SK-N-SH (cell line): ENCODE measurements at regions not wholly inside any gene's neighbourhood (a gene's known extent, or its start where the extent isn't known, plus 50 kb on each side); places are given as distances from the start of the nearest gene placed in this dataset.

Experiments
- CTCF ChIA-PET: fragments of 300-600, 350-600 bp; formaldehyde crosslinking; extraction: SDS; loops from one replicate; lab custom pipeline; 2021; lab: Yijun Ruan, JAX
- POLR2A ChIA-PET: fragments of 350-600 bp; sonication (Branson Sonifier 250); formaldehyde crosslinking; extraction: SDS; loops from one replicate; lab custom pipeline; 2020; ENCODE audit warnings: antibody characterized with exemption, inconsistent platforms; lab: Yijun Ruan, JAX
- DNase-seq: peaks from one replicate; pipeline ENCODE4 v3.0.0; 2012
- H2AFZ ChIP-seq: fragments of 200-600 bp; sonication (generic); 2 replicates; pipeline ENCODE4 v1.8.1; 2016; ENCODE audit warnings: antibody characterized with exemption, mild to moderate bottlenecking, low read depth
- H3F3A ChIP-seq: fragments of 200-600 bp; sonication (generic); replicated peaks from 2 replicates; pipeline ENCODE3; 2016; ENCODE audit warnings: antibody characterized with exemption, mild to moderate bottlenecking; ENCODE audit not compliant: insufficient read depth
- H3K27ac ChIP-seq, 2 experiments: fragments of 200-500 bp in 1 of 2; fragments of 200-600 bp in 1 of 2; sonication (Bioruptor generic) in 1 of 2; sonication (generic), shearing (Covaris generic) in 1 of 2; 2 replicates each; pipeline versions ENCODE4 v1.5.1 to v1.6.1; 2014 to 2016; ENCODE audit warnings: low read depth in 2 of 2, inconsistent platforms in 1 of 2, low read length in 1 of 2, mild to moderate bottlenecking in 1 of 2, mixed read lengths in 1 of 2
- H3K27me3 ChIP-seq: fragments of 200-600 bp; sonication (generic), shearing (Covaris generic); 2 replicates; pipeline ENCODE4 v1.6.1; 2016; ENCODE audit warnings: mixed run types; ENCODE audit not compliant: insufficient read depth
- H3K36me3 ChIP-seq, 2 experiments: fragments of 200-500 bp in 1 of 2; fragments of 200-600 bp in 1 of 2; sonication (Bioruptor generic) in 1 of 2; sonication (generic) in 1 of 2; replicated peaks in 1 of 2; 2 replicates each; pipeline versions ENCODE3 to v1.5.1; 2014 to 2016; ENCODE audit warnings: low read length in 1 of 2, mild to moderate bottlenecking in 1 of 2; ENCODE audit not compliant: insufficient read depth in 2 of 2, control insufficient read depth in 1 of 2
- H3K4me1 ChIP-seq, 2 experiments: fragments of 200-500 bp in 1 of 2; fragments of 200-600 bp in 1 of 2; sonication (Bioruptor generic) in 1 of 2; sonication (generic), shearing (Covaris generic) in 1 of 2; 2 replicates each; pipeline versions ENCODE4 v1.5.1 to v1.6.1; 2014 to 2016; ENCODE audit warnings: low read depth in 1 of 2, low read length in 1 of 2, mixed run types in 1 of 2; ENCODE audit not compliant: insufficient read depth in 2 of 2, control insufficient read depth in 1 of 2
- H3K4me2 ChIP-seq: fragments of 200-600 bp; sonication (generic), shearing (Covaris generic); 2 replicates; pipeline ENCODE4 v1.6.1; 2017; ENCODE audit warnings: mixed run types
- H3K4me3 ChIP-seq, 2 experiments: fragments of 200-500 bp in 1 of 2; fragments of 200-600 bp in 1 of 2; sonication (Bioruptor generic) in 1 of 2; sonication (generic), shearing (Covaris generic) in 1 of 2; 2 replicates each; pipeline versions ENCODE4 v1.5.1 to v1.8.1; 2014 to 2016; ENCODE audit warnings: low read depth in 2 of 2, inconsistent platforms in 1 of 2, low read length in 1 of 2, mild to moderate bottlenecking in 1 of 2, mixed read lengths in 1 of 2, moderate library complexity in 1 of 2
- H3K79me2 ChIP-seq: fragments of 200-600 bp; sonication (generic); 2 replicates; pipeline ENCODE4 v1.8.1; 2017; ENCODE audit warnings: mild to moderate bottlenecking; ENCODE audit not compliant: insufficient read depth
- H3K9ac ChIP-seq: fragments of 200-600 bp; sonication (generic); 2 replicates; pipeline ENCODE4 v1.6.1; 2017; ENCODE audit warnings: mixed run types
- H3K9me2 ChIP-seq: fragments of 200-600 bp; sonication (generic); 2 replicates; pipeline ENCODE4 v1.6.1; 2017; ENCODE audit warnings: mixed run types
- H3K9me3 ChIP-seq: fragments of 200-600 bp; sonication (generic); 2 replicates; pipeline ENCODE4 v1.6.1; 2017; ENCODE audit warnings: mixed run types, mild to moderate bottlenecking, moderate library complexity
- H4K20me1 ChIP-seq: fragments of 200-600 bp; sonication (generic); 2 replicates; pipeline ENCODE4 v1.6.1; 2017; ENCODE audit warnings: mild to moderate bottlenecking, mixed run types; ENCODE audit not compliant: insufficient read depth
- CHD2 ChIP-seq: fragments of 150-350 bp; IDR thresholded peaks from 2 replicates; pipeline ENCODE4 v1.6.1; 2018; ENCODE audit warnings: low read length; ENCODE audit not compliant: partially characterized antibody
- ELF1 ChIP-seq: IDR thresholded peaks from 2 replicates; pipeline ENCODE4 v1.4.0; 2012
- EP300 ChIP-seq, 2 experiments: IDR thresholded peaks; 2 replicates each; pipeline versions ENCODE4 v1.4.0 to v1.6.1; 2012; ENCODE audit warnings: borderline replicate concordance in 1 of 2, low read depth in 1 of 2, low read length in 1 of 2
- EZH2phosphoT487 ChIP-seq: fragments of 200-600 bp; sonication (generic); IDR thresholded peaks from 2 replicates; pipeline ENCODE4 v1.6.1; 2017; ENCODE audit warnings: low read depth, mixed run types, mild to moderate bottlenecking, antibody characterized with exemption, moderate library complexity, borderline replicate concordance
- FOSL2 ChIP-seq: IDR thresholded peaks from 2 replicates; pipeline ENCODE4 v1.4.0; 2012; ENCODE audit warnings: low read depth, mild to moderate bottlenecking, moderate library complexity, borderline replicate concordance
- FOXM1 ChIP-seq: IDR thresholded peaks from 2 replicates; pipeline ENCODE4 v1.4.0; 2012; ENCODE audit warnings: low read depth, mild to moderate bottlenecking
- GABPA ChIP-seq: IDR thresholded peaks from 2 replicates; pipeline ENCODE4 v1.4.0; 2012; ENCODE audit warnings: low read depth, mild to moderate bottlenecking
- GATA2 ChIP-seq: sonication (generic); formaldehyde crosslinking; IDR thresholded peaks from 2 replicates; pipeline ENCODE4 v1.5.0; 2020; ENCODE audit warnings: mild to moderate bottlenecking, missing genetic modification reagents
- JUND ChIP-seq: IDR thresholded peaks from 2 replicates; pipeline ENCODE4 v1.4.0; 2012
- MEF2A ChIP-seq: IDR thresholded peaks from 2 replicates; pipeline ENCODE4 v1.4.0; 2012; ENCODE audit warnings: low read depth, borderline replicate concordance
- NRF1 ChIP-seq: IDR thresholded peaks from 2 replicates; pipeline ENCODE4 v1.6.1; 2012; ENCODE audit warnings: low read depth, mild to moderate bottlenecking, low read length
- RAD21 ChIP-seq: IDR thresholded peaks from 2 replicates; pipeline ENCODE4 v1.6.1; 2012; ENCODE audit warnings: mild to moderate bottlenecking, low read length
- RCOR1 ChIP-seq: fragments of 150-350 bp; IDR thresholded peaks from 2 replicates; pipeline ENCODE4 v1.6.1; 2017; ENCODE audit warnings: antibody characterized with exemption, low read length
- RFX5 ChIP-seq: IDR thresholded peaks from 2 replicates; pipeline ENCODE4 v1.6.1; 2012; ENCODE audit warnings: mild to moderate bottlenecking, improper control_type of control experiment, low read length
- RXRA ChIP-seq: IDR thresholded peaks from 2 replicates; pipeline ENCODE4 v1.4.0; 2012; ENCODE audit warnings: low read depth, mild to moderate bottlenecking, borderline replicate concordance
- SMC3 ChIP-seq: IDR thresholded peaks from 2 replicates; pipeline ENCODE4 v1.6.1; 2012; ENCODE audit warnings: low read depth, low read length, improper control_type of control experiment
- TAF1 ChIP-seq: IDR thresholded peaks from 2 replicates; pipeline ENCODE4 v1.6.1; 2012; ENCODE audit warnings: low read depth, mild to moderate bottlenecking, low read length, moderate library complexity, borderline replicate concordance
- TCF12 ChIP-seq: IDR thresholded peaks from 2 replicates; pipeline ENCODE4 v1.4.0; 2012
- YY1 ChIP-seq: IDR thresholded peaks from 2 replicates; pipeline ENCODE4 v1.4.0; 2012; ENCODE audit warnings: low read depth, mild to moderate bottlenecking
- WGBS: methylation state at CpG from one replicate; pipeline ENCODE4 v1.1.6; 2017; ENCODE audit warnings: low lambda C conversion rate; 5-methylcytosine and 5-hydroxymethylcytosine counted together
- TF ChIP-seq, protein P1 (sequence below): fragments of 150-350 bp; IDR thresholded peaks from 2 replicates; pipeline ENCODE4 v1.6.1; 2017; ENCODE audit warnings: antibody characterized with exemption, low read length, low read depth, borderline replicate concordance
- TF ChIP-seq, protein P2 (sequence below): fragments of 150-350 bp; IDR thresholded peaks from 2 replicates; pipeline ENCODE4 v1.6.1; 2016; ENCODE audit warnings: mild to moderate bottlenecking, low read depth, low read length
- TF ChIP-seq, protein P3 (sequence below): IDR thresholded peaks from 2 replicates; pipeline ENCODE4 v1.6.1; 2012; ENCODE audit warnings: mild to moderate bottlenecking, low read depth, low read length, moderate library complexity
- TF ChIP-seq, protein P4 (sequence below): IDR thresholded peaks from 2 replicates; pipeline ENCODE4; 2012
- TF ChIP-seq, protein P5 (sequence below): fragments of 200-600 bp; sonication (generic); IDR thresholded peaks from 2 replicates; pipeline ENCODE4 v1.6.1; 2017; ENCODE audit warnings: antibody characterized with exemption, mild to moderate bottlenecking, moderate library complexity

DNA sequence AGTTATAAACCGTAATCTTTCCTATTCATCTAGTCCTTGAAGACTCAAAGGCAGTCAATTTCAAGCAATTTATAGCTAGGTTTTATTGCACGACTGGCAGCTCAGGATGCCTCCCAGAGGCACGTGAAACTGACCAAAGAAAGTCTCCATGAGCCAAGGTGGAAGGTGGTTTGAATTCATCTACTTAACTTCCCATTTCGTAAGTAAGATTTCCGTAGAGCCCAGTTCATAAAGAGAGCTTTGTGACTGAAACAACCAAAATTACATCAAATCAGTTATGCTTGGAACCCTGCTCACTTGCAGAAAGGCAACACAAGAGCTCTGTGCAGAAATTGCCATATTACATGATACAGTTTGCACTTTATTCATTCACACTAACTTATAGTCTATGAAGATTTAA is 556.0 kb downstream of the TRIML1 start (continued):
- TF ChIP-seq, protein P1, sequence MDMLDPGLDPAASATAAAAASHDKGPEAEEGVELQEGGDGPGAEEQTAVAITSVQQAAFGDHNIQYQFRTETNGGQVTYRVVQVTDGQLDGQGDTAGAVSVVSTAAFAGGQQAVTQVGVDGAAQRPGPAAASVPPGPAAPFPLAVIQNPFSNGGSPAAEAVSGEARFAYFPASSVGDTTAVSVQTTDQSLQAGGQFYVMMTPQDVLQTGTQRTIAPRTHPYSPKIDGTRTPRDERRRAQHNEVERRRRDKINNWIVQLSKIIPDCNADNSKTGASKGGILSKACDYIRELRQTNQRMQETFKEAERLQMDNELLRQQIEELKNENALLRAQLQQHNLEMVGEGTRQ, result no peak
- no peak for TF ChIP-seq TAF1
- TF ChIP-seq EP300 (IDR thresholded peaks at IDR 0.05; ENCODE audit: borderline replicate concordance in 1 of 2, low read depth in 1 of 2, low read length in 1 of 2), result no peak
- TF ChIP-seq CHD2, result no peak
- no peak for TF ChIP-seq FOXM1
- no peak for TF ChIP-seq ELF1
- TF ChIP-seq RAD21, result no peak
- TF ChIP-seq NRF1, result no peak
- TF ChIP-seq MEF2A, result no peak
- no peak for TF ChIP-seq GABPA
- TF ChIP-seq TCF12, result no peak
- TF ChIP-seq, protein P2, sequence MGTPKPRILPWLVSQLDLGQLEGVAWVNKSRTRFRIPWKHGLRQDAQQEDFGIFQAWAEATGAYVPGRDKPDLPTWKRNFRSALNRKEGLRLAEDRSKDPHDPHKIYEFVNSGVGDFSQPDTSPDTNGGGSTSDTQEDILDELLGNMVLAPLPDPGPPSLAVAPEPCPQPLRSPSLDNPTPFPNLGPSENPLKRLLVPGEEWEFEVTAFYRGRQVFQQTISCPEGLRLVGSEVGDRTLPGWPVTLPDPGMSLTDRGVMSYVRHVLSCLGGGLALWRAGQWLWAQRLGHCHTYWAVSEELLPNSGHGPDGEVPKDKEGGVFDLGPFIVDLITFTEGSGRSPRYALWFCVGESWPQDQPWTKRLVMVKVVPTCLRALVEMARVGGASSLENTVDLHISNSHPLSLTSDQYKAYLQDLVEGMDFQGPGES, result no peak

DNA sequence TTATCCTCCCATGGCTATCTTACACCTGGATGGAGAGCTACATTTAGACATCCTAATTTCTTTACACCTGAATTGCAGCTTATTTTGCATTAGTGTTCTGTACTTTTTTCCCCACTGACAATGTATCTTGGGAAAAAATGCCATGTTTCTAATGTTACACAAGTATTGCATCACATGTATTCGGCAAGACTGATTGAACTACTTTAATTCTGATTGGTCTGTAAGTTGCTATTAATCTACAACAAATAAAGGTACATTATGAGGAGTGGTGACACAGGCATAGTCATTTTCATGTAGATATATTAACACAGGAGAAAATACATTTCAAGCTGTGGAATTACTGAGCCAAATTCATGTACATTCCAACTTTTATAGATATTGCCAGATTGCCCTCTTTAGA is 558.0 kb downstream of the TRIML1 start:
- no peak for DNase-seq
- Histone ChIP-seq H4K20me1 (no peaks in the 10 kb centered on the region), H3K79me2 (no peaks in the 10 kb centered on the region), H3K27ac (no peak overlapping the region), H3K36me3 (no peaks in the 10 kb centered on the region), H3K9ac (no peak overlapping the region), H3K9me3 (no peaks in the 10 kb centered on the region), H3K9me2 (no peaks in the 10 kb centered on the region; the same call in 1 of the 2 replicates), H3F3A (no peaks in the 10 kb centered on the region), H3K27me3 (no peaks in the 10 kb centered on the region), H3K4me1 (no peaks in the 10 kb centered on the region), H3K4me2 (no peak overlapping the region), H2AFZ (no peak overlapping the region), H3K4me3 (no peak overlapping the region)
- POLR2A ChIA-PET, result no interaction called here
- WGBS, result 32% methylated on average over 1 of the region's 1 CpG
- CTCF ChIA-PET, result no interaction called here
- TF ChIP-seq RXRA, result no peak
- TF ChIP-seq, protein P3, sequence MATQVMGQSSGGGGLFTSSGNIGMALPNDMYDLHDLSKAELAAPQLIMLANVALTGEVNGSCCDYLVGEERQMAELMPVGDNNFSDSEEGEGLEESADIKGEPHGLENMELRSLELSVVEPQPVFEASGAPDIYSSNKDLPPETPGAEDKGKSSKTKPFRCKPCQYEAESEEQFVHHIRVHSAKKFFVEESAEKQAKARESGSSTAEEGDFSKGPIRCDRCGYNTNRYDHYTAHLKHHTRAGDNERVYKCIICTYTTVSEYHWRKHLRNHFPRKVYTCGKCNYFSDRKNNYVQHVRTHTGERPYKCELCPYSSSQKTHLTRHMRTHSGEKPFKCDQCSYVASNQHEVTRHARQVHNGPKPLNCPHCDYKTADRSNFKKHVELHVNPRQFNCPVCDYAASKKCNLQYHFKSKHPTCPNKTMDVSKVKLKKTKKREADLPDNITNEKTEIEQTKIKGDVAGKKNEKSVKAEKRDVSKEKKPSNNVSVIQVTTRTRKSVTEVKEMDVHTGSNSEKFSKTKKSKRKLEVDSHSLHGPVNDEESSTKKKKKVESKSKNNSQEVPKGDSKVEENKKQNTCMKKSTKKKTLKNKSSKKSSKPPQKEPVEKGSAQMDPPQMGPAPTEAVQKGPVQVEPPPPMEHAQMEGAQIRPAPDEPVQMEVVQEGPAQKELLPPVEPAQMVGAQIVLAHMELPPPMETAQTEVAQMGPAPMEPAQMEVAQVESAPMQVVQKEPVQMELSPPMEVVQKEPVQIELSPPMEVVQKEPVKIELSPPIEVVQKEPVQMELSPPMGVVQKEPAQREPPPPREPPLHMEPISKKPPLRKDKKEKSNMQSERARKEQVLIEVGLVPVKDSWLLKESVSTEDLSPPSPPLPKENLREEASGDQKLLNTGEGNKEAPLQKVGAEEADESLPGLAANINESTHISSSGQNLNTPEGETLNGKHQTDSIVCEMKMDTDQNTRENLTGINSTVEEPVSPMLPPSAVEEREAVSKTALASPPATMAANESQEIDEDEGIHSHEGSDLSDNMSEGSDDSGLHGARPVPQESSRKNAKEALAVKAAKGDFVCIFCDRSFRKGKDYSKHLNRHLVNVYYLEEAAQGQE, result no peak
- TF ChIP-seq, protein P1, result no peak
- no peak for TF ChIP-seq FOSL2
- TF ChIP-seq FOXM1, result no peak
- TF ChIP-seq EZH2phosphoT487, result no peak
- TF ChIP-seq GABPA, result no peak
- TF ChIP-seq JUND, result no peak
- TF ChIP-seq GATA2 (CRISPR knock-in tag), result no peak
- no peak for TF ChIP-seq EP300 (IDR thresholded peaks at IDR 0.05; ENCODE audit: borderline replicate concordance in 1 of 2, low read depth in 1 of 2, low read length in 1 of 2)
- TF ChIP-seq RCOR1, result no peak
- TF ChIP-seq, protein P4, sequence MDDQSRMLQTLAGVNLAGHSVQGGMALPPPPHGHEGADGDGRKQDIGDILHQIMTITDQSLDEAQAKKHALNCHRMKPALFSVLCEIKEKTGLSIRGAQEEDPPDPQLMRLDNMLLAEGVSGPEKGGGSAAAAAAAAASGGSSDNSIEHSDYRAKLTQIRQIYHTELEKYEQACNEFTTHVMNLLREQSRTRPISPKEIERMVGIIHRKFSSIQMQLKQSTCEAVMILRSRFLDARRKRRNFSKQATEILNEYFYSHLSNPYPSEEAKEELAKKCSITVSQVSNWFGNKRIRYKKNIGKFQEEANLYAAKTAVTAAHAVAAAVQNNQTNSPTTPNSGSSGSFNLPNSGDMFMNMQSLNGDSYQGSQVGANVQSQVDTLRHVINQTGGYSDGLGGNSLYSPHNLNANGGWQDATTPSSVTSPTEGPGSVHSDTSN, result no peak
- TF ChIP-seq TCF12, result no peak
- TF ChIP-seq, protein P5, sequence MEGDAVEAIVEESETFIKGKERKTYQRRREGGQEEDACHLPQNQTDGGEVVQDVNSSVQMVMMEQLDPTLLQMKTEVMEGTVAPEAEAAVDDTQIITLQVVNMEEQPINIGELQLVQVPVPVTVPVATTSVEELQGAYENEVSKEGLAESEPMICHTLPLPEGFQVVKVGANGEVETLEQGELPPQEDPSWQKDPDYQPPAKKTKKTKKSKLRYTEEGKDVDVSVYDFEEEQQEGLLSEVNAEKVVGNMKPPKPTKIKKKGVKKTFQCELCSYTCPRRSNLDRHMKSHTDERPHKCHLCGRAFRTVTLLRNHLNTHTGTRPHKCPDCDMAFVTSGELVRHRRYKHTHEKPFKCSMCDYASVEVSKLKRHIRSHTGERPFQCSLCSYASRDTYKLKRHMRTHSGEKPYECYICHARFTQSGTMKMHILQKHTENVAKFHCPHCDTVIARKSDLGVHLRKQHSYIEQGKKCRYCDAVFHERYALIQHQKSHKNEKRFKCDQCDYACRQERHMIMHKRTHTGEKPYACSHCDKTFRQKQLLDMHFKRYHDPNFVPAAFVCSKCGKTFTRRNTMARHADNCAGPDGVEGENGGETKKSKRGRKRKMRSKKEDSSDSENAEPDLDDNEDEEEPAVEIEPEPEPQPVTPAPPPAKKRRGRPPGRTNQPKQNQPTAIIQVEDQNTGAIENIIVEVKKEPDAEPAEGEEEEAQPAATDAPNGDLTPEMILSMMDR, result no peak
- TF ChIP-seq SMC3, result no peak
- TF ChIP-seq NRF1, result no peak
- no peak for TF ChIP-seq MEF2A
- no peak for TF ChIP-seq RFX5
- TF ChIP-seq YY1, result no peak
